Lower leg skin (tissue), 3 donors: ENCODE measurements at regions not wholly inside any gene's neighbourhood (a gene's known extent, or its start where the extent isn't known, plus 50 kb on each side); places are given as distances from the start of the nearest gene placed in this dataset.

Experiments
- CTCF ChIP-seq, 3 donors: fragments of 450-650 bp; IDR thresholded peaks; one replicate each; pipeline ENCODE4 v1.5.1; 2016; ENCODE audit warnings: antibody characterized with exemption in 3 of 3, mild to moderate bottlenecking in 3 of 3, moderate library complexity in 2 of 3
- POLR2A ChIP-seq, 2 donors: fragments of 450-650 bp; IDR thresholded peaks; one replicate each; pipeline ENCODE4 v1.6.1; 2016 to 2017; ENCODE audit warnings: antibody characterized with exemption in 2 of 2, mild to moderate bottlenecking in 1 of 2, moderate library complexity in 1 of 2

GRCh38 chr5:28766565-28767158 lies 1728.3 kb upstream of the CDH9 start:
- TF ChIP-seq CTCF (IDR thresholded peaks at IDR 0.05) (no peak), POLR2A (IDR thresholded peaks at IDR 0.05) (no peak)
